COLO829 (cell line): ENCODE measurements at regions not wholly inside any gene's neighbourhood (a gene's known extent, or its start where the extent isn't known, plus 50 kb on each side); places are given as distances from the start of the nearest gene placed in this dataset.
"Not testable (repeated sequence)": the region's sequence is repeated elsewhere in the genome, so short reads cannot be mapped to it uniquely, and the experiment has no call there.

ENCODE experiments used
- DNase-seq: peaks from one replicate; pipeline ENCODE4 v3.0.0; 2012; ENCODE audit warnings: low spot score

- DNase-seq, result not testable (repeated sequence)
Measured at GRCh38 chr22:23460517-23461031, 119.5 kb downstream of the IGLL1 start.

GRCh38 chr22:23459645-23460516, 120.2 kb downstream of the IGLL1 start:
- DNase-seq, result not testable (repeated sequence)

- no peak for DNase-seq
Measured at GRCh38 chr22:23458663-23459541, 121.2 kb downstream of the IGLL1 start.

- DNase-seq, result no peak
Measured at GRCh38 chr22:23457380-23457985, 122.6 kb downstream of the IGLL1 start.

- DNase-seq, result not testable (repeated sequence)
Measured at GRCh38 chr22:23456666-23457379, 123.3 kb downstream of the IGLL1 start.

- DNase-seq, result not testable (repeated sequence)
Measured at GRCh38 chr22:23454345-23454744, 125.7 kb downstream of the IGLL1 start.

GRCh38 chr22:23453277-23453676, 126.8 kb downstream of the IGLL1 start:
- DNase-seq, result no peak

GRCh38 chr22:23452231-23453010, 127.7 kb downstream of the IGLL1 start:
- DNase-seq, result no peak

- not testable (repeated sequence) for DNase-seq
Measured at GRCh38 chr22:23451452-23452230, 128.4 kb downstream of the IGLL1 start.

GRCh38 chr22:23450821-23451220, 129.3 kb downstream of the IGLL1 start:
- not testable (repeated sequence) for DNase-seq

- no peak for DNase-seq
Measured at GRCh38 chr22:23450434-23450795, 129.7 kb downstream of the IGLL1 start.

- not testable (repeated sequence) for DNase-seq
Measured at GRCh38 chr22:23449748-23450433, 130.2 kb downstream of the IGLL1 start.

- not testable (repeated sequence) for DNase-seq
Measured at GRCh38 chr22:23448499-23449288, 131.4 kb downstream of the IGLL1 start.

- DNase-seq, result no peak
Measured at GRCh38 chr22:23446796-23447350, 133.2 kb downstream of the IGLL1 start.

- DNase-seq, result not testable (repeated sequence)
Measured at GRCh38 chr22:23446194-23446593, 133.9 kb downstream of the IGLL1 start.

GRCh38 chr22:23443905-23444304, 136.2 kb downstream of the IGLL1 start:
- not testable (repeated sequence) for DNase-seq

- DNase-seq, result not testable (repeated sequence)
Measured at GRCh38 chr22:23439581-23439980, 140.5 kb downstream of the IGLL1 start.

- no peak for DNase-seq
Measured at GRCh38 chr22:23438216-23438615, 141.9 kb downstream of the IGLL1 start.
